ENCODE measurements at regions not wholly inside any gene's neighbourhood (a gene's known extent, or its start where the extent isn't known, plus 50 kb on each side); places are given as distances from the start of the nearest gene placed in this dataset.
"Not testable (repeated sequence)": the region's sequence is repeated elsewhere in the genome, so short reads cannot be mapped to it uniquely, and the experiment has no call there.

DNA sequence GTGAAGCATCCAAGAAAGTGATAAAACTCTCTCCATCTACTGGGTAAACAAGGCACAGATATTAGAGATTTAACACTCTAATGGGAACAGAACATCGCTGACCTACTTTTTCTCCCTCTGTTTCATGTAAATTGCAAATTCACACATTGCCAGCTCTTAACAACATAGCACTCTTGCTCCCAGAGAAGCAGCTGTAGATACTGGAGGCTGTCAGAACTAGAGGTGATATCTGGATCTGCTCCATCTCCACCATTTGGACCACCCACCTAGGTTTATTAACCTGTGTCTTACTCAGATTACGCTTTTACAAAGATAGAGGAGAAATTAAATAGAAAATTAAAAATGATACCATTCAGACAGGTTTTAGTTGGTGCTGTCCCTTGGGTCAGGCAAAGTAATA is 289.1 kb upstream of the CRBN start:
- H3K9me3 ChIP-seq (ENCODE audit: low read depth, low read length): no peaks in the 10 kb centered on the region
- TF ChIP-seq FOXP2 (optimal IDR thresholded peaks at IDR 0.05; ENCODE audit: control extremely low read depth, extremely low read length, insufficient read depth) (no peak), EZH2 (IDR thresholded peaks at IDR 0.05) (no peak), POLR2AphosphoS5 (IDR thresholded peaks at IDR 0.05; ENCODE audit: borderline replicate concordance, low read depth, low read length) (no peak)
- no peak overlapping the region for H3K4me3 ChIP-seq
- no peak overlapping the region for H3K27ac ChIP-seq
- no peak overlapping the region for H3K9ac ChIP-seq (ENCODE audit: insufficient read length)
- H3K36me3 ChIP-seq (ENCODE audit: insufficient read depth, low read length): no peaks in the 10 kb centered on the region
- no peak for DNase-seq (ENCODE audit: low read depth, low spot score)

DNA sequence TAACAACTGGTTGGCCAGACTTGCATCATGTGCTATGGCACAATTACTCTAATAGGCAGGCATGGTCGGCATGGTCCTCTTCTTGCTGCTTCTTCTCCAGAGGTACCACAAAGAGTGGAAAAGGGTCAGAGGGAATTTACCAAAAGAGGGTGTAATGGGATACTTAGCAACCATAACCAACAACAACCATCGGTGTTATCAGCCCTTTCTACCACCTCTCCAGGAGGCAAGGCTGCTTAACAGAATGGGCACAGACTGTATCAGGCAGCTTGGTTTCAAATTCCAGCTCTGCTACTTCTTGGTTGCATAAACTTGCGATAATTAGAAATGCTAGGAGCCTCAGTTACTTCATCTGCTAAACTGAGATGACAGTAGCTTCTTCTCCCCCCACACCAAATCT is 284.6 kb upstream of the CRBN start:
- H3K9ac ChIP-seq (ENCODE audit: insufficient read length): no peak overlapping the region
- TF ChIP-seq EZH2 (IDR thresholded peaks at IDR 0.05) (no peak), FOXP2 (optimal IDR thresholded peaks at IDR 0.05; ENCODE audit: control extremely low read depth, extremely low read length, insufficient read depth) (no peak), POLR2AphosphoS5 (IDR thresholded peaks at IDR 0.05; ENCODE audit: borderline replicate concordance, low read depth, low read length) (no peak)
- no peaks in the 10 kb centered on the region for H3K36me3 ChIP-seq (ENCODE audit: insufficient read depth, low read length)
- DNase-seq (ENCODE audit: low read depth, low spot score): no peak
- no peak overlapping the region for H3K4me3 ChIP-seq
- no peak overlapping the region for H3K27ac ChIP-seq
- no peaks in the 10 kb centered on the region for H3K9me3 ChIP-seq (ENCODE audit: low read depth, low read length)

DNA sequence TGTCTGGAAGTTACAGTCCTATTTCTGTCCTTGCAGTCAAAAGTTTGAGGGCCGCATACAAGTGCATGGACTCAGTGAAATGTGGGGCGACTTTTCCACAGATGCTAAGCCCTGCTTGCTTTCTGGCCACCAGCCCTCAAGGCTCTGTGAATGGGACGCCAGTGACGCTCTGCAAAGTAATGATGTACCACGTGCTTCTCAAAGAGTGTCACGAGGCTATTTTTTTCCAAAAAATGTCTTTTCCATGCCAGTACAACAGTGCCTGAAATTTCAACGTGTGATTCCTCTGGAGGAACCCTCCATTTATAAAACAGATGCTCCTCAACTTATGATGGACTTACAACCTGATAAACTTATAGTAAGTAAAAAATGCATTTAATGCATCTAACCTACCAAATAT is 281.8 kb upstream of the CRBN start:
- no peak overlapping the region for H3K4me3 ChIP-seq
- no peaks in the 10 kb centered on the region for H3K9me3 ChIP-seq (ENCODE audit: low read depth, low read length)
- DNase-seq (ENCODE audit: low read depth, low spot score): no peak
- no peak overlapping the region for H3K27ac ChIP-seq
- TF ChIP-seq EZH2 (IDR thresholded peaks at IDR 0.05) (no peak), FOXP2 (optimal IDR thresholded peaks at IDR 0.05; ENCODE audit: control extremely low read depth, extremely low read length, insufficient read depth) (no peak), POLR2AphosphoS5 (IDR thresholded peaks at IDR 0.05; ENCODE audit: borderline replicate concordance, low read depth, low read length) (no peak)
- no peak overlapping the region for H3K9ac ChIP-seq (ENCODE audit: insufficient read length)
- no peaks in the 10 kb centered on the region for H3K36me3 ChIP-seq (ENCODE audit: insufficient read depth, low read length)

DNA sequence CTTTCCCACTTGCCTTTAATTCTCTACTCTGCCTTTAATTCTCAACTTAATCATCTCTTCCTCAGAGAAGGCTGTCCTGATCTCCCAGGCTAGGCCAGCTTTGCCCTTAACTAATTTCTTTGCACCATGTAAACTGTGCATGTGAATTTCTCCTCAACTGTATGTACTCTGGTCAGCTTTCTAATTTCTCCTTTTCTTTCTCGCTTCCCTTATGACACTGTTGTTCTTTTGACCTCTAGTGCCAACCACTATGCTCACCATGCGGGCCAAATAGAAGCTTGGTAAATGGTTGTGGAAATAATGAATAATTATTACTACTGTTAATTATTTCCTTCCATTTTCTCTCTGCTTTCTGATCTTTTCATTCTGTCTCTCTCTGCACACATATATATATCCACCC is 269.0 kb upstream of the CRBN start:
- TF ChIP-seq POLR2AphosphoS5 (IDR thresholded peaks at IDR 0.05; ENCODE audit: borderline replicate concordance, low read depth, low read length) (no peak), EZH2 (IDR thresholded peaks at IDR 0.05) (no peak), FOXP2 (optimal IDR thresholded peaks at IDR 0.05; ENCODE audit: control extremely low read depth, extremely low read length, insufficient read depth) (no peak)
- Histone ChIP-seq H3K9ac (ENCODE audit: insufficient read length) (no peak overlapping the region), H3K4me3 (no peak overlapping the region), H3K27ac (no peak overlapping the region), H3K36me3 (ENCODE audit: insufficient read depth, low read length) (no peaks in the 10 kb centered on the region), H3K9me3 (ENCODE audit: low read depth, low read length) (no peaks in the 10 kb centered on the region)
- DNase-seq (ENCODE audit: low read depth, low spot score): no peak

DNA sequence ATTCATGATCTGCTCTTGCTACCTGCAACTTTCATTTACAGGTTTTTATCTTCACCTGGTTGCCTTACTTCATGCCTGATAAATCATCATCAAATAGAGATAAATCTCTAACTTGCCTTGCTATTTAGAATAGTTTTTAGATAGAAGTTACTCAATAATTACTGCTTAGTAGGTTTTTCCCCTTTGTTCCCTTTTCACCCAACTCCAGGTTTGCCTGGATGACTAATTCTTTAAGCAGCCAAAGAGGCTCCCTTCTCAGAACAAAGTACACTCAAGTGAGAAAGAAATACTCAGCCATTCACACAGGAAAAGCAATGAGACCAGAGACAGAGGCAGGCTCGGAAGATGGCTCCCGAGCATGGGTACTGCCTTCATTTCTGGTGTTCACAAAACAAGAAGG is 268.1 kb upstream of the CRBN start:
- no peak overlapping the region for H3K9ac ChIP-seq (ENCODE audit: insufficient read length)
- no peak overlapping the region for H3K27ac ChIP-seq
- no peaks in the 10 kb centered on the region for H3K9me3 ChIP-seq (ENCODE audit: low read depth, low read length)
- no peak for DNase-seq (ENCODE audit: low read depth, low spot score)
- TF ChIP-seq POLR2AphosphoS5 (IDR thresholded peaks at IDR 0.05; ENCODE audit: borderline replicate concordance, low read depth, low read length): no peak
- no peak for TF ChIP-seq FOXP2 (optimal IDR thresholded peaks at IDR 0.05; ENCODE audit: control extremely low read depth, extremely low read length, insufficient read depth)
- TF ChIP-seq EZH2 (IDR thresholded peaks at IDR 0.05): no peak
- no peaks in the 10 kb centered on the region for H3K36me3 ChIP-seq (ENCODE audit: insufficient read depth, low read length)
- no peak overlapping the region for H3K4me3 ChIP-seq

DNA sequence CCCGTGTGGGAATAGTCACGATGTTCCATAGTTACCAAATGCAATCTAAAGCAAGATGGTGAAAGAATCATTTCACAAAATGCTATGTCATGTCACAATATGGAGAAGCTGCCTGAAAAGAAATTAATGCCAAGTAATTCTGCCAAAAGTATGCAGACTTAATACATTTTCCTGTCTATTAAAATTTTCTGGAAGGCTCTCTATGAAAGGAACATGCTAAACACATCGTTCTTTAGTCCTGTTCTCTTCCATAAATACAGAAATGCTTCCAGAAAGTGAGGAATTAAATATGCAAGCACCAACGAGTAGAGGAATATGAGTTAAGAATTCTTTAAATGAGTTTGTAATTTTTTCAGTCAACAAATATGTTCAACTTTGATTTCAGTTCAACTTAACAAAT is 266.8 kb upstream of the CRBN start:
- TF ChIP-seq EZH2 (IDR thresholded peaks at IDR 0.05) (no peak), FOXP2 (optimal IDR thresholded peaks at IDR 0.05; ENCODE audit: control extremely low read depth, extremely low read length, insufficient read depth) (no peak), POLR2AphosphoS5 (IDR thresholded peaks at IDR 0.05; ENCODE audit: borderline replicate concordance, low read depth, low read length) (no peak)
- Histone ChIP-seq H3K27ac (no peak overlapping the region), H3K36me3 (ENCODE audit: insufficient read depth, low read length) (no peaks in the 10 kb centered on the region), H3K9ac (ENCODE audit: insufficient read length) (no peak overlapping the region), H3K9me3 (ENCODE audit: low read depth, low read length) (no peaks in the 10 kb centered on the region), H3K4me3 (no peak overlapping the region)
- no peak for DNase-seq (ENCODE audit: low read depth, low spot score)

DNA sequence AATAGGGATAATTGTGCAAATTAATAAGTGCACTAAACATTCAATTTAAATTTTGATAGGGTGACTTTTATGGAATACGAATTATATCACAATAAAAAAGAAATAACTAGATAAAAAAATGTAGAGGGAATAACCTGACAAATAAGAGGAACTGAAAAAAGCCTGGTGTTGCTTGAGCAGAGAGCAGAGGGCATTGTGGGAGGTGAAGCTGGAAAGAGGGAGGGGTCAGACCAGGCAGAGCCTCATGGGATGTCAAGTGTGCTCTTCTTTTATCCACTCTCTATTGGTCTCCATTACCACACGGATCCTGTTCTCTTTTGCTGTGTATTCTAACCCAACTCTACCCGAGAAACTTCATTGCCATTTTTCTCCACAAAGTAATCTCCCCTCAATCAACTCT is 264.0 kb upstream of the CRBN start:
- Histone ChIP-seq H3K27ac (no peak overlapping the region), H3K9me3 (ENCODE audit: low read depth, low read length) (no peaks in the 10 kb centered on the region), H3K36me3 (ENCODE audit: insufficient read depth, low read length) (no peaks in the 10 kb centered on the region), H3K4me3 (no peak overlapping the region), H3K9ac (ENCODE audit: insufficient read length) (no peak overlapping the region)
- no peak for DNase-seq (ENCODE audit: low read depth, low spot score)
- TF ChIP-seq POLR2AphosphoS5 (IDR thresholded peaks at IDR 0.05; ENCODE audit: borderline replicate concordance, low read depth, low read length) (no peak), FOXP2 (optimal IDR thresholded peaks at IDR 0.05; ENCODE audit: control extremely low read depth, extremely low read length, insufficient read depth) (no peak), EZH2 (IDR thresholded peaks at IDR 0.05) (no peak)

DNA sequence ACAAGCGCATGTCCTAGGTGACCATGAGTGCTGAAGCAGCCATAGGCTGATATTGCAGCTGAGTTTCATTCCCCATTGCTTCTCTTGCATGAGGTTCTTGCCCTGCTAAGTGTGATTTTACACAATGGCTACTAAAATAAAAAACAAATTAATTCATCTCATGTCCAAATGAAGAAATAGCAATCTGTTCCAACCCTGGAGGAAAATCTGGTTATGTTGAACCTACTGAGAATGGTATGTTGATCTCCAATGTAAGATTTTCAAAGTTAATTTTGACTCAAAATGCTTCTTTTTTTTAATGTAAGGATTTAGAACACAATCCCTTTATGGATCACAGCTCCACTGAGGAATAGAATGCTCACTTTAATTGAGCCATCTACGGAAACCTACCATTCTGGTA is 254.2 kb upstream of the CRBN start:
- H3K9me3 ChIP-seq (ENCODE audit: low read depth, low read length): no peaks in the 10 kb centered on the region
- TF ChIP-seq FOXP2 (optimal IDR thresholded peaks at IDR 0.05; ENCODE audit: control extremely low read depth, extremely low read length, insufficient read depth) (no peak), POLR2AphosphoS5 (IDR thresholded peaks at IDR 0.05; ENCODE audit: borderline replicate concordance, low read depth, low read length) (no peak), EZH2 (IDR thresholded peaks at IDR 0.05) (no peak)
- H3K4me3 ChIP-seq: no peak overlapping the region
- no peak overlapping the region for H3K9ac ChIP-seq (ENCODE audit: insufficient read length)
- DNase-seq (ENCODE audit: low read depth, low spot score): no peak
- no peak overlapping the region for H3K27ac ChIP-seq
- H3K36me3 ChIP-seq (ENCODE audit: insufficient read depth, low read length): no peaks in the 10 kb centered on the region

DNA sequence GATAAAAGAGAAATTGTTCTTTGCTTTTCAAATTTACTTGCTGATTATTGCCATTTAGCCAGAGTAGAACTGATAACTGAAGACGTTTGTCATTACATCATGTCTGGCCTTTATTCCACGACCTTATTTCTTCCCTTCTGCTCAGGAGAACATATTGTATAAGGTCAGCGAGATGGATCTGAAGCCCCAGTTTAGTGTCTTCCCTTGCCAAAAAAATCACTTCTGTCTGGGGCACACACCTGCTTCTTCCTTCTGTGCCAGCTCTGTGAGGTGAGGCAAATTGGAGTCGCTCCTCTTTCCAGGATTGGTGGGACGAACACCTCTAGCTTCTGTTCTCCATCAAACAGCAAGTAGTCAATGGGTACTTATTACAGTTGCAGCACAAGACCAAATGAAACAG is 250.3 kb upstream of the CRBN start:
- Histone ChIP-seq H3K4me3 (no peak overlapping the region), H3K27ac (no peak overlapping the region), H3K9me3 (ENCODE audit: low read depth, low read length) (no peaks in the 10 kb centered on the region), H3K9ac (ENCODE audit: insufficient read length) (no peak overlapping the region), H3K36me3 (ENCODE audit: insufficient read depth, low read length) (no peaks in the 10 kb centered on the region)
- no peak for DNase-seq (ENCODE audit: low read depth, low spot score)
- no peak for TF ChIP-seq EZH2 (IDR thresholded peaks at IDR 0.05)
- no peak for TF ChIP-seq FOXP2 (optimal IDR thresholded peaks at IDR 0.05; ENCODE audit: control extremely low read depth, extremely low read length, insufficient read depth)
- no peak for TF ChIP-seq POLR2AphosphoS5 (IDR thresholded peaks at IDR 0.05; ENCODE audit: borderline replicate concordance, low read depth, low read length)

DNA sequence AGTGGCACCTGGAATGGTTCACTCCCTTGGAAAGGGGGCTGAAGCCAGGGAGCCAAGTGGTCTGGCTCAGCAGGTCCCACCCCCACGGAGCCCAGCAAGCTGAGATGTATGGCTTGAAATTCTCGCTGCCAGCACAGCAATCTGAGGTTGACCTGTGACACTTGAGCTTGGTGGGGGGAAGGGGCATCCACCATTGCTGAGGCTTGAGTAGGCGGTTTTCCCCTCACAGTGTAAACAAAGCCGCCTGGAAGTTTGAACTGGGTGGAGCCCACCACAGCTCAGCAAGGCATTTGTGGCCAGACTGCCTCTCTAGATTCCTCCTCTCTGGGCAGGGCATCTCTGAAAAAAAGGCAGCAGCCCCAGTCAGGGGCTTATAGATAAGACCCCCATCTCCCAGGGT is 228.2 kb upstream of the CRBN start:
- not testable (repeated sequence) for H3K9ac ChIP-seq (ENCODE audit: insufficient read length); H3K9me3 ChIP-seq (ENCODE audit: low read depth, low read length); H3K4me3 ChIP-seq; DNase-seq (ENCODE audit: low read depth, low spot score); H3K36me3 ChIP-seq (ENCODE audit: insufficient read depth, low read length); H3K27ac ChIP-seq

Data from SK-N-MC (cell line).